T-helper 17 cell (primary cell): ENCODE measurements at regions not wholly inside any gene's neighbourhood (a gene's known extent, or its start where the extent isn't known, plus 50 kb on each side); places are given as distances from the start of the nearest gene placed in this dataset.

ENCODE experiments used
- ATAC-seq: fragments of 150-1000 bp; cut with Tn5 transposase; 2 replicates; pipeline ENCODE4 v1.10.0; 2021; ENCODE audit warnings: mild to moderate bottlenecking, moderate library complexity
- DNase-seq, 3 donors: peaks; one replicate each; pipeline versions ENCODE4 v3.0.0 to v3.0.0-alpha.2; 2020 to 2021
- H3K9me3 ChIP-seq: one replicate; pipeline ENCODE4 v1.7.0; 2013; ENCODE audit warnings: low read length, mild to moderate bottlenecking; ENCODE audit not compliant: control insufficient read depth, poor library complexity, severe bottlenecking
- H3K27ac Mint-ChIP-seq: one replicate; pipeline ENCODE4 v1.8.0; 2022; ENCODE audit warnings: mild to moderate bottlenecking, moderate library complexity, mixed read lengths
- H3K27me3 Mint-ChIP-seq: one replicate; pipeline ENCODE4 v1.8.0; 2022; ENCODE audit warnings: mixed read lengths
- H3K36me3 Mint-ChIP-seq: one replicate; pipeline ENCODE4 v1.8.0; 2022; ENCODE audit warnings: low read depth, mixed read lengths
- H3K4me1 Mint-ChIP-seq: one replicate; pipeline ENCODE4 v1.8.0; 2022; ENCODE audit warnings: mild to moderate bottlenecking, mixed read lengths
- H3K4me3 Mint-ChIP-seq: one replicate; pipeline ENCODE4 v1.8.0; 2022; ENCODE audit warnings: mild to moderate bottlenecking, moderate library complexity, mixed read lengths

GRCh38 chr12:124459852-124460645 is 107.4 kb downstream of the NCOR2 start:
- Mint-ChIP-seq H3K36me3 (peaks cover 4% of the 10 kb centered on the region), H3K4me3 (no peak overlapping the region), H3K27me3 (no peaks in the 10 kb centered on the region), H3K27ac (peak overlapping the region; percentile 72), H3K4me1 (peaks cover 31% of the 10 kb centered on the region)
- ATAC-seq: no peak
- DNase-seq: no peak
- no peaks in the 10 kb centered on the region for H3K9me3 ChIP-seq

- no peaks in the 10 kb centered on the region for H3K27me3 Mint-ChIP-seq
- H3K9me3 ChIP-seq: no peaks in the 10 kb centered on the region
- DNase-seq (no peak), ATAC-seq (no peak)
- peaks cover 37% of the 10 kb centered on the region for H3K4me1 Mint-ChIP-seq
- H3K27ac Mint-ChIP-seq: peak overlapping the region; percentile 72
- H3K4me3 Mint-ChIP-seq: no peak overlapping the region
- H3K36me3 Mint-ChIP-seq: peaks cover 4% of the 10 kb centered on the region
Observed at GRCh38 chr12:124458992-124459851, 108.2 kb downstream of the NCOR2 start.

GRCh38 chr12:124458220-124458991 is 109.0 kb downstream of the NCOR2 start:
- DNase-seq (no peak), ATAC-seq (no peak)
- H3K9me3 ChIP-seq: no peaks in the 10 kb centered on the region
- H3K27ac Mint-ChIP-seq: peak overlapping the region; percentile 72
- H3K36me3 Mint-ChIP-seq: peaks cover 4% of the 10 kb centered on the region
- H3K4me3 Mint-ChIP-seq: no peak overlapping the region
- H3K27me3 Mint-ChIP-seq: no peaks in the 10 kb centered on the region
- peaks cover 40% of the 10 kb centered on the region for H3K4me1 Mint-ChIP-seq

- peak overlapping the region; percentile 69 for H3K27ac Mint-ChIP-seq
- H3K36me3 Mint-ChIP-seq: peaks cover 4% of the 10 kb centered on the region
- ATAC-seq (peak; percentile 72), DNase-seq (peak; percentile 23 to 58 (median 30))
- peak overlapping the region; percentile 86 for H3K4me3 Mint-ChIP-seq
- peaks cover 36% of the 10 kb centered on the region for H3K4me1 Mint-ChIP-seq
- no peaks in the 10 kb centered on the region for H3K9me3 ChIP-seq
- no peaks in the 10 kb centered on the region for H3K27me3 Mint-ChIP-seq
Observed at GRCh38 chr12:124457287-124458219, 109.9 kb downstream of the NCOR2 start.

GRCh38 chr12:124456652-124457152 is 110.7 kb downstream of the NCOR2 start:
- ATAC-seq: peak; percentile 12
- H3K36me3 Mint-ChIP-seq: peaks cover 4% of the 10 kb centered on the region
- H3K4me3 Mint-ChIP-seq: peak overlapping the region; percentile 86
- no peaks in the 10 kb centered on the region for H3K27me3 Mint-ChIP-seq
- peaks cover 31% of the 10 kb centered on the region for H3K4me1 Mint-ChIP-seq
- H3K9me3 ChIP-seq: no peaks in the 10 kb centered on the region
- peak overlapping the region; percentile 69 for H3K27ac Mint-ChIP-seq
- DNase-seq: peak in 2 of 3 donors; percentile 32 to 35

GRCh38 chr12:124456133-124456651 is 111.2 kb downstream of the NCOR2 start:
- peak overlapping the region; percentile 69 for H3K27ac Mint-ChIP-seq

GRCh38 chr12:124455336-124455735 is 112.1 kb downstream of the NCOR2 start:
- DNase-seq (no peak), ATAC-seq (no peak)
- H3K4me3 Mint-ChIP-seq: peak overlapping the region; percentile 78
- peaks cover 4% of the 10 kb centered on the region for H3K36me3 Mint-ChIP-seq
- no peaks in the 10 kb centered on the region for H3K27me3 Mint-ChIP-seq
- H3K9me3 ChIP-seq: no peaks in the 10 kb centered on the region
- peaks cover 36% of the 10 kb centered on the region for H3K4me1 Mint-ChIP-seq
- peak overlapping the region; percentile 77 for H3K27ac Mint-ChIP-seq

More at GRCh38 chr12:124456133-124456651, 111.2 kb downstream of the NCOR2 start:
- peaks cover 32% of the 10 kb centered on the region for H3K4me1 Mint-ChIP-seq
- peaks cover 4% of the 10 kb centered on the region for H3K36me3 Mint-ChIP-seq
- DNase-seq (no peak), ATAC-seq (no peak)
- H3K27me3 Mint-ChIP-seq: no peaks in the 10 kb centered on the region
- peak overlapping the region; percentile 72 for H3K4me3 Mint-ChIP-seq
- no peaks in the 10 kb centered on the region for H3K9me3 ChIP-seq

GRCh38 chr12:124454735-124455134 is 112.7 kb downstream of the NCOR2 start:
- no peak for DNase-seq
- no peaks in the 10 kb centered on the region for H3K9me3 ChIP-seq
- peaks cover under 1% of the 10 kb centered on the region for H3K36me3 Mint-ChIP-seq
- no peaks in the 10 kb centered on the region for H3K27me3 Mint-ChIP-seq
- H3K27ac Mint-ChIP-seq: peak overlapping the region; percentile 77
- ATAC-seq: no peak
- H3K4me3 Mint-ChIP-seq: peak overlapping the region; percentile 78
- H3K4me1 Mint-ChIP-seq: peaks cover 37% of the 10 kb centered on the region

- no peak for DNase-seq
- no peaks in the 10 kb centered on the region for H3K9me3 ChIP-seq
- Mint-ChIP-seq H3K4me3 (peak overlapping the region; percentile 81), H3K27me3 (no peaks in the 10 kb centered on the region), H3K36me3 (no peaks in the 10 kb centered on the region), H3K4me1 (peaks cover 37% of the 10 kb centered on the region), H3K27ac (peak overlapping the region; percentile 77)
- ATAC-seq: no peak
Observed at GRCh38 chr12:124454352-124454725, 113.1 kb downstream of the NCOR2 start.

GRCh38 chr12:124453419-124454351 is 113.7 kb downstream of the NCOR2 start:
- H3K4me1 Mint-ChIP-seq: peaks cover 38% of the 10 kb centered on the region
- ATAC-seq: peak; percentile 80

More at GRCh38 chr12:124453419-124454351, 113.7 kb downstream of the NCOR2 start:
- peak overlapping the region; percentile 81 for H3K4me3 Mint-ChIP-seq
- no peaks in the 10 kb centered on the region for H3K27me3 Mint-ChIP-seq
- H3K9me3 ChIP-seq: no peaks in the 10 kb centered on the region
- peak; percentile 48 to 75 (median 51) for DNase-seq
- H3K27ac Mint-ChIP-seq: peak overlapping the region; percentile 77
- no peaks in the 10 kb centered on the region for H3K36me3 Mint-ChIP-seq
